ENCODE measurements at regions not wholly inside any gene's neighbourhood (a gene's known extent, or its start where the extent isn't known, plus 50 kb on each side); places are given as distances from the start of the nearest gene placed in this dataset.

GRCh38 chr11:37500425-37500824 is 902.4 kb upstream of the RAG2 start:
- Histone ChIP-seq H3K9ac (ENCODE audit: insufficient read depth, low read length, poor library complexity, severe bottlenecking) (no peak overlapping the region), H4K20me1 (ENCODE audit: insufficient read depth, low read length) (no peaks in the 10 kb centered on the region), H3K9me3 (replicated peaks in 1 of 2; ENCODE audit: control insufficient read depth in 1 of 2, insufficient read depth in 1 of 2, low read length in 2 of 2) (no peaks in the 10 kb centered on the region), H3K36me3 (replicated peaks in 1 of 2; ENCODE audit: control insufficient read depth in 1 of 2, insufficient read depth in 2 of 2, low read length in 2 of 2) (no peaks in the 10 kb centered on the region), H3K4me2 (replicated peaks; ENCODE audit: extremely low read depth, low read length, poor library complexity, severe bottlenecking) (no peak overlapping the region), H3K27me3 (ENCODE audit: control insufficient read depth in 2 of 2, insufficient read depth in 2 of 2, low read length in 2 of 2) (no peaks in the 10 kb centered on the region), H2AFZ (ENCODE audit: insufficient read depth, low read depth, low read length, poor library complexity, severe bottlenecking) (no peak overlapping the region), H3K27ac (ENCODE audit: low read depth in 1 of 2, low read length in 2 of 2) (no peak overlapping the region), H3K79me2 (ENCODE audit: insufficient read depth, low read length) (no peaks in the 10 kb centered on the region), H3K4me1 (ENCODE audit: control insufficient read depth in 1 of 2, insufficient read depth in 2 of 2, low read length in 2 of 2) (peaks cover 5 to 7% of the 10 kb centered on the region in 2 donors), H3K4me3 (replicated peaks in 1 of 3; ENCODE audit: low read depth in 2 of 3, low read length in 3 of 3) (no peak overlapping the region)
- Mint-ChIP-seq H3K9me3 (peaks cover 0 to 5% (median 0%) of the 10 kb centered on the region in 7 donors), H3K4me3 (no peak overlapping the region), H3K27me3 (ENCODE audit: low read depth in 3 of 3) (no peaks in the 10 kb centered on the region), H3K4me1 (peaks cover 15% of the 10 kb centered on the region), H3K36me3 (no peaks in the 10 kb centered on the region), H3K27ac (no peak overlapping the region)
- no peak for DNase-seq
- intact Hi-C loops (cut with micrococcal nuclease), result no loop called here
- WGBS (ENCODE audit: insufficient coverage), result 100% methylated on average over 2 of the region's 2 CpGs
- TF ChIP-seq, protein P1, sequence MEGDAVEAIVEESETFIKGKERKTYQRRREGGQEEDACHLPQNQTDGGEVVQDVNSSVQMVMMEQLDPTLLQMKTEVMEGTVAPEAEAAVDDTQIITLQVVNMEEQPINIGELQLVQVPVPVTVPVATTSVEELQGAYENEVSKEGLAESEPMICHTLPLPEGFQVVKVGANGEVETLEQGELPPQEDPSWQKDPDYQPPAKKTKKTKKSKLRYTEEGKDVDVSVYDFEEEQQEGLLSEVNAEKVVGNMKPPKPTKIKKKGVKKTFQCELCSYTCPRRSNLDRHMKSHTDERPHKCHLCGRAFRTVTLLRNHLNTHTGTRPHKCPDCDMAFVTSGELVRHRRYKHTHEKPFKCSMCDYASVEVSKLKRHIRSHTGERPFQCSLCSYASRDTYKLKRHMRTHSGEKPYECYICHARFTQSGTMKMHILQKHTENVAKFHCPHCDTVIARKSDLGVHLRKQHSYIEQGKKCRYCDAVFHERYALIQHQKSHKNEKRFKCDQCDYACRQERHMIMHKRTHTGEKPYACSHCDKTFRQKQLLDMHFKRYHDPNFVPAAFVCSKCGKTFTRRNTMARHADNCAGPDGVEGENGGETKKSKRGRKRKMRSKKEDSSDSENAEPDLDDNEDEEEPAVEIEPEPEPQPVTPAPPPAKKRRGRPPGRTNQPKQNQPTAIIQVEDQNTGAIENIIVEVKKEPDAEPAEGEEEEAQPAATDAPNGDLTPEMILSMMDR (IDR thresholded peaks at IDR 0.05), result no peak

- no peaks in the 10 kb centered on the region for H3K27me3 ChIP-seq (ENCODE audit: control insufficient read depth in 2 of 2, insufficient read depth in 2 of 2, low read length in 2 of 2)
- no peak overlapping the region for H3K4me2 ChIP-seq (replicated peaks; ENCODE audit: extremely low read depth, low read length, poor library complexity, severe bottlenecking)
- no peaks in the 10 kb centered on the region for H3K36me3 ChIP-seq (replicated peaks in 1 of 2; ENCODE audit: control insufficient read depth in 1 of 2, insufficient read depth in 2 of 2, low read length in 2 of 2)
- WGBS (ENCODE audit: insufficient coverage), result no CpG with 5 or more reads among the region's 1 CpG
- Mint-ChIP-seq H3K36me3 (no peaks in the 10 kb centered on the region), H3K4me1 (peaks cover under 1% of the 10 kb centered on the region), H3K4me3 (no peak overlapping the region), H3K27ac (no peak overlapping the region), H3K9me3 (peaks cover 0 to 7% (median 0%) of the 10 kb centered on the region in 7 donors), H3K27me3 (ENCODE audit: low read depth in 3 of 3) (no peaks in the 10 kb centered on the region)
- no peak for DNase-seq
- intact Hi-C loops (cut with micrococcal nuclease), result no loop called here
- no peak overlapping the region for H3K9ac ChIP-seq (ENCODE audit: insufficient read depth, low read length, poor library complexity, severe bottlenecking)
- H3K27ac ChIP-seq (ENCODE audit: low read depth in 1 of 2, low read length in 2 of 2), result no peak overlapping the region
- no peaks in the 10 kb centered on the region for H4K20me1 ChIP-seq (ENCODE audit: insufficient read depth, low read length)
- no peaks in the 10 kb centered on the region for H3K4me1 ChIP-seq (ENCODE audit: control insufficient read depth in 1 of 2, insufficient read depth in 2 of 2, low read length in 2 of 2)
- no peak overlapping the region for H3K4me3 ChIP-seq (replicated peaks in 1 of 3; ENCODE audit: low read depth in 2 of 3, low read length in 3 of 3)
- no peak overlapping the region for H2AFZ ChIP-seq (ENCODE audit: insufficient read depth, low read depth, low read length, poor library complexity, severe bottlenecking)
- H3K9me3 ChIP-seq (replicated peaks in 1 of 2; ENCODE audit: control insufficient read depth in 1 of 2, insufficient read depth in 1 of 2, low read length in 2 of 2), result no peaks in the 10 kb centered on the region
- TF ChIP-seq, protein P1 (IDR thresholded peaks at IDR 0.05), result no peak
- no peaks in the 10 kb centered on the region for H3K79me2 ChIP-seq (ENCODE audit: insufficient read depth, low read length)
Measured at GRCh38 chr11:37497326-37497725, 899.3 kb upstream of the RAG2 start.
